HUES64 (cell line): ENCODE measurements at regions not wholly inside any gene's neighbourhood (a gene's known extent, or its start where the extent isn't known, plus 50 kb on each side); places are given as distances from the start of the nearest gene placed in this dataset.

Experiments used
- H3K27ac ChIP-seq: 2 replicates; pipeline ENCODE4 v1.7.0; 2013; ENCODE audit warnings: low read depth, low read length, inconsistent platforms
- H3K27me3 ChIP-seq: 2 replicates; pipeline ENCODE4 v1.6.1; 2013; ENCODE audit warnings: mild to moderate bottlenecking, low read length; ENCODE audit not compliant: insufficient read depth
- H3K36me3 ChIP-seq: 2 replicates; pipeline ENCODE4 v1.6.1; 2013; ENCODE audit warnings: mild to moderate bottlenecking, low read length; ENCODE audit not compliant: insufficient read depth
- H3K4me1 ChIP-seq: 2 replicates; pipeline ENCODE4 v1.6.1; 2013; ENCODE audit warnings: mild to moderate bottlenecking, low read length, moderate library complexity; ENCODE audit not compliant: insufficient read depth
- H3K4me3 ChIP-seq: 2 replicates; pipeline ENCODE4 v1.5.1; 2013; ENCODE audit warnings: mild to moderate bottlenecking, low read length, moderate library complexity
- H3K9ac ChIP-seq: 2 replicates; pipeline ENCODE4 v1.6.1; 2013; ENCODE audit warnings: mild to moderate bottlenecking, low read depth, low read length
- H3K9me3 ChIP-seq: 2 replicates; pipeline ENCODE4 v1.6.1; 2013; ENCODE audit warnings: low read depth, low read length; ENCODE audit not compliant: insufficient read depth
- WGBS: fragments of 150-250, 120-280 bp; methylation state at CpG from one replicate; pipeline ENCODE4 v1.1.7; 2013; ENCODE audit warnings: missing lambda C conversion rate; 5-methylcytosine and 5-hydroxymethylcytosine counted together

GRCh38 chr1:184919892-184920291 lies 54.4 kb downstream of the NIBAN1 start:
- Histone ChIP-seq H3K27ac (no peak overlapping the region), H3K4me3 (no peak overlapping the region), H3K9ac (no peak overlapping the region), H3K27me3 (no peaks in the 10 kb centered on the region), H3K36me3 (no peaks in the 10 kb centered on the region), H3K9me3 (no peaks in the 10 kb centered on the region), H3K4me1 (no peaks in the 10 kb centered on the region)
- 91% methylated on average over 4 of the region's 4 CpGs for WGBS

- no peak overlapping the region for H3K4me3 ChIP-seq
Measured at GRCh38 chr1:184915463-184916090, 58.7 kb downstream of the NIBAN1 start.

GRCh38 chr1:184914149-184914548 lies 60.2 kb downstream of the NIBAN1 start:
- H3K4me3 ChIP-seq, result no peak overlapping the region
- H3K9ac ChIP-seq, result no peak overlapping the region
- H3K36me3 ChIP-seq, result no peaks in the 10 kb centered on the region
- H3K27ac ChIP-seq, result no peak overlapping the region
- WGBS, result 95% methylated on average over 4 of the region's 4 CpGs
- H3K4me1 ChIP-seq, result no peaks in the 10 kb centered on the region
- H3K27me3 ChIP-seq, result no peaks in the 10 kb centered on the region
- no peaks in the 10 kb centered on the region for H3K9me3 ChIP-seq

More at GRCh38 chr1:184915463-184916090, 58.7 kb downstream of the NIBAN1 start:
- H3K4me1 ChIP-seq, result no peaks in the 10 kb centered on the region
- H3K27ac ChIP-seq, result no peak overlapping the region
- no peak overlapping the region for H3K9ac ChIP-seq
- no peaks in the 10 kb centered on the region for H3K9me3 ChIP-seq
- WGBS, result 93% methylated on average over 3 of the region's 3 CpGs
- no peaks in the 10 kb centered on the region for H3K27me3 ChIP-seq
- no peaks in the 10 kb centered on the region for H3K36me3 ChIP-seq

GRCh38 chr1:184912392-184912791 lies 61.9 kb downstream of the NIBAN1 start:
- Histone ChIP-seq H3K36me3 (no peaks in the 10 kb centered on the region), H3K4me1 (no peaks in the 10 kb centered on the region), H3K9ac (no peak overlapping the region), H3K27me3 (no peaks in the 10 kb centered on the region), H3K4me3 (no peak overlapping the region), H3K27ac (no peak overlapping the region), H3K9me3 (no peaks in the 10 kb centered on the region)
- 98% methylated on average over 3 of the region's 3 CpGs for WGBS

GRCh38 chr1:184911830-184912229 lies 62.5 kb downstream of the NIBAN1 start:
- H3K9ac ChIP-seq, result no peak overlapping the region
- no peaks in the 10 kb centered on the region for H3K27me3 ChIP-seq
- H3K4me1 ChIP-seq, result no peaks in the 10 kb centered on the region
- WGBS, result 95% methylated on average over 2 of the region's 2 CpGs
- no peaks in the 10 kb centered on the region for H3K36me3 ChIP-seq
- H3K27ac ChIP-seq, result no peak overlapping the region
- H3K4me3 ChIP-seq, result no peak overlapping the region
- H3K9me3 ChIP-seq, result no peaks in the 10 kb centered on the region

- H3K27ac ChIP-seq, result no peak overlapping the region
- H3K36me3 ChIP-seq, result no peaks in the 10 kb centered on the region
- H3K9me3 ChIP-seq, result no peaks in the 10 kb centered on the region
- no peaks in the 10 kb centered on the region for H3K4me1 ChIP-seq
- WGBS, result 94% methylated on average over 1 of the region's 1 CpG
- H3K4me3 ChIP-seq, result no peak overlapping the region
- no peak overlapping the region for H3K9ac ChIP-seq
- no peaks in the 10 kb centered on the region for H3K27me3 ChIP-seq
Measured at GRCh38 chr1:184911103-184911745, 63.1 kb downstream of the NIBAN1 start.

- WGBS, result 89% methylated on average over 3 of the region's 3 CpGs
- H3K27ac ChIP-seq, result no peak overlapping the region
- no peaks in the 10 kb centered on the region for H3K4me1 ChIP-seq
- no peak overlapping the region for H3K9ac ChIP-seq
- no peaks in the 10 kb centered on the region for H3K9me3 ChIP-seq
- H3K27me3 ChIP-seq, result no peaks in the 10 kb centered on the region
- H3K4me3 ChIP-seq, result no peak overlapping the region
- no peaks in the 10 kb centered on the region for H3K36me3 ChIP-seq
Measured at GRCh38 chr1:184910691-184911091, 63.6 kb downstream of the NIBAN1 start.

GRCh38 chr1:184910005-184910404 lies 64.3 kb downstream of the NIBAN1 start:
- no peak overlapping the region for H3K9ac ChIP-seq
- no peak overlapping the region for H3K27ac ChIP-seq
- no peaks in the 10 kb centered on the region for H3K4me1 ChIP-seq
- H3K36me3 ChIP-seq, result no peaks in the 10 kb centered on the region
- no peaks in the 10 kb centered on the region for H3K9me3 ChIP-seq
- H3K4me3 ChIP-seq, result no peak overlapping the region
- WGBS, result 93% methylated on average over 1 of the region's 2 CpGs
- H3K27me3 ChIP-seq, result no peaks in the 10 kb centered on the region

- Histone ChIP-seq H3K9me3 (no peaks in the 10 kb centered on the region), H3K9ac (no peak overlapping the region), H3K27ac (no peak overlapping the region), H3K36me3 (no peaks in the 10 kb centered on the region), H3K4me1 (no peaks in the 10 kb centered on the region), H3K4me3 (no peak overlapping the region), H3K27me3 (no peaks in the 10 kb centered on the region)
Measured at GRCh38 chr1:184909019-184909418, 65.3 kb downstream of the NIBAN1 start.

GRCh38 chr1:184908506-184908905 lies 65.8 kb downstream of the NIBAN1 start:
- Histone ChIP-seq H3K9ac (no peak overlapping the region), H3K27ac (no peak overlapping the region), H3K36me3 (no peaks in the 10 kb centered on the region), H3K27me3 (no peaks in the 10 kb centered on the region), H3K9me3 (no peaks in the 10 kb centered on the region), H3K4me3 (no peak overlapping the region), H3K4me1 (no peaks in the 10 kb centered on the region)
- WGBS, result 71% methylated on average over 1 of the region's 2 CpGs

- 90% methylated on average over 2 of the region's 2 CpGs for WGBS
- no peaks in the 10 kb centered on the region for H3K4me1 ChIP-seq
- H3K36me3 ChIP-seq, result no peaks in the 10 kb centered on the region
- no peak overlapping the region for H3K27ac ChIP-seq
- H3K9me3 ChIP-seq, result no peaks in the 10 kb centered on the region
- H3K9ac ChIP-seq, result no peak overlapping the region
- H3K4me3 ChIP-seq, result no peak overlapping the region
- H3K27me3 ChIP-seq, result no peaks in the 10 kb centered on the region
Measured at GRCh38 chr1:184907500-184907899, 66.8 kb downstream of the NIBAN1 start.

GRCh38 chr1:184906761-184907160 lies 67.5 kb downstream of the NIBAN1 start:
- no peak overlapping the region for H3K9ac ChIP-seq
- no peaks in the 10 kb centered on the region for H3K27me3 ChIP-seq
- H3K4me1 ChIP-seq, result no peaks in the 10 kb centered on the region
- 100% methylated on average over 1 of the region's 1 CpG for WGBS
- no peaks in the 10 kb centered on the region for H3K36me3 ChIP-seq
- H3K9me3 ChIP-seq, result no peaks in the 10 kb centered on the region
- no peak overlapping the region for H3K27ac ChIP-seq
- H3K4me3 ChIP-seq, result no peak overlapping the region
